Liver (tissue), 8 donors: ENCODE measurements at regions not wholly inside any gene's neighbourhood (a gene's known extent, or its start where the extent isn't known, plus 50 kb on each side); places are given as distances from the start of the nearest gene placed in this dataset.

Experiments
- DNase-seq: peaks from one replicate; pipeline ENCODE4 v3.0.0-alpha.2; 2017; ENCODE audit warnings: low spot score
- H3K27ac ChIP-seq, 2 donors: one replicate each; pipeline ENCODE4 v1.7.0; 2013; ENCODE audit warnings: inconsistent platforms in 2 of 2, low read length in 2 of 2, control low read depth in 1 of 2, low read depth in 1 of 2, mild to moderate bottlenecking in 1 of 2
- H3K27me3 ChIP-seq, 4 donors: one replicate each; pipeline versions ENCODE4 v1.6.1 to v1.7.0; 2013; ENCODE audit warnings: low read length in 3 of 4, inconsistent platforms in 1 of 4, mild to moderate bottlenecking in 1 of 4, moderate library complexity in 1 of 4; ENCODE audit not compliant: control insufficient read depth in 4 of 4, insufficient read depth in 4 of 4
- H3K36me3 ChIP-seq, 4 donors: one replicate each; pipeline versions ENCODE4 v1.6.1 to v1.7.0; 2013; ENCODE audit warnings: low read length in 3 of 4, mild to moderate bottlenecking in 3 of 4, low read depth in 1 of 4, moderate library complexity in 1 of 4; ENCODE audit not compliant: control insufficient read depth in 4 of 4, insufficient read depth in 3 of 4
- H3K4me1 ChIP-seq, 4 donors: one replicate each; pipeline versions ENCODE4 v1.6.1 to v1.7.0; 2013; ENCODE audit warnings: low read length in 3 of 4, mild to moderate bottlenecking in 3 of 4, moderate library complexity in 1 of 4; ENCODE audit not compliant: control insufficient read depth in 4 of 4, insufficient read depth in 4 of 4
- H3K4me3 ChIP-seq, 3 donors: one replicate each; pipeline versions ENCODE4 v1.6.1 to v1.7.0; 2013; ENCODE audit warnings: low read length in 3 of 3, control low read depth in 1 of 3, low read depth in 1 of 3, mild to moderate bottlenecking in 1 of 3
- H3K9ac ChIP-seq, 2 donors: one replicate each; pipeline ENCODE4 v1.7.0; 2013; ENCODE audit warnings: low read length in 2 of 2, mild to moderate bottlenecking in 2 of 2, moderate library complexity in 2 of 2, control low read depth in 1 of 2, low read depth in 1 of 2
- H3K9me3 ChIP-seq, 4 donors: one replicate each; pipeline versions ENCODE4 v1.6.1 to v1.7.0; 2013; ENCODE audit warnings: low read length in 3 of 4; ENCODE audit not compliant: control insufficient read depth in 4 of 4
- EGR1 ChIP-seq, 2 donors: IDR thresholded peaks; 2 replicates each; pipeline ENCODE4 v1.6.1; 2016 to 2018; ENCODE audit warnings: antibody characterized with exemption in 2 of 2, low read depth in 2 of 2
- FOXA1 ChIP-seq: IDR thresholded peaks from 2 replicates; pipeline ENCODE4 v1.6.1; 2016; ENCODE audit warnings: antibody characterized with exemption
- FOXA2 ChIP-seq: IDR thresholded peaks from 2 replicates; pipeline ENCODE4 v1.6.1; 2016; ENCODE audit warnings: antibody characterized with exemption
- GABPA ChIP-seq, 2 donors: IDR thresholded peaks in 1 of 2; conservative IDR thresholded peaks in 1 of 2; 2 replicates each; pipeline ENCODE4 v1.6.1; 2016; ENCODE audit warnings: antibody characterized with exemption in 2 of 2, mild to moderate bottlenecking in 1 of 2, moderate library complexity in 1 of 2
- HNF4A ChIP-seq, 2 donors: conservative IDR thresholded peaks; 2 replicates each; pipeline ENCODE4 v1.6.1; 2016; ENCODE audit warnings: antibody characterized with exemption in 2 of 2, mild to moderate bottlenecking in 2 of 2
- HNF4G ChIP-seq: IDR thresholded peaks from 2 replicates; pipeline ENCODE4 v1.6.1; 2016; ENCODE audit warnings: antibody characterized with exemption
- JUND ChIP-seq, 2 donors: IDR thresholded peaks; 2 replicates each; pipeline ENCODE4 v1.6.1; 2016; ENCODE audit warnings: antibody characterized with exemption in 2 of 2
- NR2F2 ChIP-seq: IDR thresholded peaks from 2 replicates; pipeline ENCODE4 v1.6.1; 2016; ENCODE audit warnings: antibody characterized with exemption
- RAD21 ChIP-seq, 2 donors: IDR thresholded peaks; 2 replicates each; pipeline ENCODE4 v1.6.1; 2016; ENCODE audit warnings: antibody characterized with exemption in 2 of 2, mild to moderate bottlenecking in 2 of 2
- RXRA ChIP-seq, 2 donors: IDR thresholded peaks; 2 replicates each; pipeline ENCODE4 v1.6.1; 2017 to 2018; ENCODE audit warnings: antibody characterized with exemption in 2 of 2, mild to moderate bottlenecking in 1 of 2
- SP1 ChIP-seq: IDR thresholded peaks from 2 replicates; pipeline ENCODE4 v1.6.1; 2018; ENCODE audit warnings: antibody characterized with exemption, mild to moderate bottlenecking
- TAF1 ChIP-seq: conservative IDR thresholded peaks from 2 replicates; pipeline ENCODE4 v1.6.1; 2016; ENCODE audit warnings: antibody characterized with exemption, mild to moderate bottlenecking
- YY1 ChIP-seq: IDR thresholded peaks from 2 replicates; pipeline ENCODE4 v1.6.1; 2016; ENCODE audit warnings: antibody characterized with exemption, mild to moderate bottlenecking
- WGBS: extraction: QIAGEN DNeasy Blood & Tissue Kit; methylation state at CpG from one replicate; pipeline ENCODE4 v1.1.7; 2013; 5-methylcytosine and 5-hydroxymethylcytosine counted together
- TF ChIP-seq, protein P1 (sequence below): IDR thresholded peaks from 2 replicates; pipeline ENCODE4 v1.6.1; 2016; ENCODE audit warnings: antibody characterized with exemption
- TF ChIP-seq, protein P2 (sequence below): IDR thresholded peaks from 2 replicates; pipeline ENCODE4 v1.6.1; 2016; ENCODE audit warnings: antibody characterized with exemption, mild to moderate bottlenecking
- TF ChIP-seq, protein P3 (sequence below): fragments of 150-350 bp; IDR thresholded peaks from 2 replicates; pipeline ENCODE4 v1.5.1; 2017; ENCODE audit warnings: improper control_type of control experiment, low read depth, low read length; ENCODE audit not compliant: missing input control
- TF ChIP-seq, protein P4 (sequence below): IDR thresholded peaks from 2 replicates; pipeline ENCODE4 v1.6.1; 2016; ENCODE audit warnings: antibody characterized with exemption
- TF ChIP-seq, protein P5 (sequence below): IDR thresholded peaks from 2 replicates; pipeline ENCODE4 v1.6.1; 2016; ENCODE audit warnings: antibody characterized with exemption
- donor health status: healthy.
- donor health status: healthy.
- donor health status: healthy.
- donor health status: healthy.
- donor health status: healthy.

DNA sequence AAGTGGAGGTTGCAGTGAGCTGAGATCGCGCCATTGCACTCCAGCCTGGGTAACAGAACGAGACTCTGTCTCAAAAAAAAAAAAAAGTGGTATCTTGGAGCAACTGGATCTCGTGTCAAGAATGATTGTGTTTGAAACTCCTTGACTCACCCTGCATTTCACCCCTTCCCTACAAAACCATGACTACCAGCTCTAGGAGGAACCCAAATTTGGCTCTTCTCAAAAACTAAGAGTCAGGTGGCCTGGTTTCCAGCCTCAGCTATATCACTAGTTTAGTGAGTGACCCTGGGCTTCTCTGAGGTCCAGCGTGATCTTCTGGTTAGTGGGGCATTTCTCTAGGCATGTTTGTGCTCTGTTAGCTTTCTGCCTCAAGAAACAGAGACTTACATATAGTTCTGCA lies 222.1 kb downstream of the FAM43A start:
- no peak overlapping the region for H3K9ac ChIP-seq
- H3K27ac ChIP-seq, result no peak overlapping the region
- H3K4me1 ChIP-seq, result peaks cover 0 to 6% (median 0%) of the 10 kb centered on the region in 4 donors
- no peak overlapping the region for H3K4me3 ChIP-seq
- 85% methylated on average over 5 of the region's 5 CpGs for WGBS
- DNase-seq, result no peak
- no peaks in the 10 kb centered on the region for H3K27me3 ChIP-seq
- H3K9me3 ChIP-seq, result no peaks in the 10 kb centered on the region
- no peaks in the 10 kb centered on the region for H3K36me3 ChIP-seq
- TF ChIP-seq HNF4A (conservative IDR thresholded peaks at IDR 0.05) (no peak), YY1 (no peak), FOXA2 (no peak), HNF4G (no peak), TAF1 (no peak), EGR1 (IDR thresholded peaks at IDR 0.05; ENCODE audit: low read depth in 2 of 2) (no peak), NR2F2 (no peak), RAD21 (IDR thresholded peaks at IDR 0.05) (no peak), SP1 (no peak), GABPA (IDR thresholded peaks at IDR 0.05 in 1 of 2, conservative IDR thresholded peaks at IDR 0.05 in 1 of 2) (no peak), FOXA1 (no peak), RXRA (IDR thresholded peaks at IDR 0.05) (no peak), JUND (IDR thresholded peaks at IDR 0.05) (no peak)
- TF ChIP-seq, protein P1, sequence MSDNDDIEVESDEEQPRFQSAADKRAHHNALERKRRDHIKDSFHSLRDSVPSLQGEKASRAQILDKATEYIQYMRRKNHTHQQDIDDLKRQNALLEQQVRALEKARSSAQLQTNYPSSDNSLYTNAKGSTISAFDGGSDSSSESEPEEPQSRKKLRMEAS, result no peak
- TF ChIP-seq, protein P2, sequence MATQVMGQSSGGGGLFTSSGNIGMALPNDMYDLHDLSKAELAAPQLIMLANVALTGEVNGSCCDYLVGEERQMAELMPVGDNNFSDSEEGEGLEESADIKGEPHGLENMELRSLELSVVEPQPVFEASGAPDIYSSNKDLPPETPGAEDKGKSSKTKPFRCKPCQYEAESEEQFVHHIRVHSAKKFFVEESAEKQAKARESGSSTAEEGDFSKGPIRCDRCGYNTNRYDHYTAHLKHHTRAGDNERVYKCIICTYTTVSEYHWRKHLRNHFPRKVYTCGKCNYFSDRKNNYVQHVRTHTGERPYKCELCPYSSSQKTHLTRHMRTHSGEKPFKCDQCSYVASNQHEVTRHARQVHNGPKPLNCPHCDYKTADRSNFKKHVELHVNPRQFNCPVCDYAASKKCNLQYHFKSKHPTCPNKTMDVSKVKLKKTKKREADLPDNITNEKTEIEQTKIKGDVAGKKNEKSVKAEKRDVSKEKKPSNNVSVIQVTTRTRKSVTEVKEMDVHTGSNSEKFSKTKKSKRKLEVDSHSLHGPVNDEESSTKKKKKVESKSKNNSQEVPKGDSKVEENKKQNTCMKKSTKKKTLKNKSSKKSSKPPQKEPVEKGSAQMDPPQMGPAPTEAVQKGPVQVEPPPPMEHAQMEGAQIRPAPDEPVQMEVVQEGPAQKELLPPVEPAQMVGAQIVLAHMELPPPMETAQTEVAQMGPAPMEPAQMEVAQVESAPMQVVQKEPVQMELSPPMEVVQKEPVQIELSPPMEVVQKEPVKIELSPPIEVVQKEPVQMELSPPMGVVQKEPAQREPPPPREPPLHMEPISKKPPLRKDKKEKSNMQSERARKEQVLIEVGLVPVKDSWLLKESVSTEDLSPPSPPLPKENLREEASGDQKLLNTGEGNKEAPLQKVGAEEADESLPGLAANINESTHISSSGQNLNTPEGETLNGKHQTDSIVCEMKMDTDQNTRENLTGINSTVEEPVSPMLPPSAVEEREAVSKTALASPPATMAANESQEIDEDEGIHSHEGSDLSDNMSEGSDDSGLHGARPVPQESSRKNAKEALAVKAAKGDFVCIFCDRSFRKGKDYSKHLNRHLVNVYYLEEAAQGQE, result no peak
- TF ChIP-seq, protein P3, sequence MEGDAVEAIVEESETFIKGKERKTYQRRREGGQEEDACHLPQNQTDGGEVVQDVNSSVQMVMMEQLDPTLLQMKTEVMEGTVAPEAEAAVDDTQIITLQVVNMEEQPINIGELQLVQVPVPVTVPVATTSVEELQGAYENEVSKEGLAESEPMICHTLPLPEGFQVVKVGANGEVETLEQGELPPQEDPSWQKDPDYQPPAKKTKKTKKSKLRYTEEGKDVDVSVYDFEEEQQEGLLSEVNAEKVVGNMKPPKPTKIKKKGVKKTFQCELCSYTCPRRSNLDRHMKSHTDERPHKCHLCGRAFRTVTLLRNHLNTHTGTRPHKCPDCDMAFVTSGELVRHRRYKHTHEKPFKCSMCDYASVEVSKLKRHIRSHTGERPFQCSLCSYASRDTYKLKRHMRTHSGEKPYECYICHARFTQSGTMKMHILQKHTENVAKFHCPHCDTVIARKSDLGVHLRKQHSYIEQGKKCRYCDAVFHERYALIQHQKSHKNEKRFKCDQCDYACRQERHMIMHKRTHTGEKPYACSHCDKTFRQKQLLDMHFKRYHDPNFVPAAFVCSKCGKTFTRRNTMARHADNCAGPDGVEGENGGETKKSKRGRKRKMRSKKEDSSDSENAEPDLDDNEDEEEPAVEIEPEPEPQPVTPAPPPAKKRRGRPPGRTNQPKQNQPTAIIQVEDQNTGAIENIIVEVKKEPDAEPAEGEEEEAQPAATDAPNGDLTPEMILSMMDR, result no peak
- TF ChIP-seq, protein P4, sequence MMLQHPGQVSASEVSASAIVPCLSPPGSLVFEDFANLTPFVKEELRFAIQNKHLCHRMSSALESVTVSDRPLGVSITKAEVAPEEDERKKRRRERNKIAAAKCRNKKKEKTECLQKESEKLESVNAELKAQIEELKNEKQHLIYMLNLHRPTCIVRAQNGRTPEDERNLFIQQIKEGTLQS, result no peak
- TF ChIP-seq, protein P5, sequence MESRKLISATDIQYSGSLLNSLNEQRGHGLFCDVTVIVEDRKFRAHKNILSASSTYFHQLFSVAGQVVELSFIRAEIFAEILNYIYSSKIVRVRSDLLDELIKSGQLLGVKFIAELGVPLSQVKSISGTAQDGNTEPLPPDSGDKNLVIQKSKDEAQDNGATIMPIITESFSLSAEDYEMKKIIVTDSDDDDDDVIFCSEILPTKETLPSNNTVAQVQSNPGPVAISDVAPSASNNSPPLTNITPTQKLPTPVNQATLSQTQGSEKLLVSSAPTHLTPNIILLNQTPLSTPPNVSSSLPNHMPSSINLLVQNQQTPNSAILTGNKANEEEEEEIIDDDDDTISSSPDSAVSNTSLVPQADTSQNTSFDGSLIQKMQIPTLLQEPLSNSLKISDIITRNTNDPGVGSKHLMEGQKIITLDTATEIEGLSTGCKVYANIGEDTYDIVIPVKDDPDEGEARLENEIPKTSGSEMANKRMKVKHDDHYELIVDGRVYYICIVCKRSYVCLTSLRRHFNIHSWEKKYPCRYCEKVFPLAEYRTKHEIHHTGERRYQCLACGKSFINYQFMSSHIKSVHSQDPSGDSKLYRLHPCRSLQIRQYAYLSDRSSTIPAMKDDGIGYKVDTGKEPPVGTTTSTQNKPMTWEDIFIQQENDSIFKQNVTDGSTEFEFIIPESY, result no peak
